Naive thymus-derived CD4-positive, alpha-beta T cell (primary cell): ENCODE measurements at regions not wholly inside any gene's neighbourhood (a gene's known extent, or its start where the extent isn't known, plus 50 kb on each side); places are given as distances from the start of the nearest gene placed in this dataset.

Source experiments
- ATAC-seq: fragments of 150-1000 bp; cut with Tn5 transposase; 2 replicates; pipeline ENCODE4 v1.10.0; 2021; ENCODE audit warnings: mild to moderate bottlenecking, moderate library complexity
- CTCF ChIA-PET: fragments of 350-600 bp; sonication (Branson Sonifier 250); formaldehyde crosslinking; loops from one replicate; lab custom pipeline; 2021; ENCODE audit warnings: antibody characterized with exemption; lab: Charles Lee
- POLR2A ChIA-PET: fragments of 350-600 bp; sonication (Branson Sonifier 250); formaldehyde crosslinking; loops from one replicate; lab custom pipeline; 2021; ENCODE audit warnings: antibody characterized with exemption, inconsistent platforms; lab: Charles Lee
- DNase-seq, 9 donors: peaks; one replicate each; pipeline versions ENCODE4 v3.0.0 to v3.0.0-alpha.2; 2020 to 2022; ENCODE audit warnings: mixed read lengths in 1 of 9
- H3K27ac ChIP-seq: one replicate; pipeline ENCODE4 v1.7.0; 2013; ENCODE audit warnings: mild to moderate bottlenecking, low read depth, low read length, moderate library complexity
- H3K27me3 ChIP-seq, 2 donors: one replicate each; pipeline ENCODE4 v1.7.0; 2013; ENCODE audit warnings: low read length in 2 of 2, mild to moderate bottlenecking in 2 of 2, moderate library complexity in 2 of 2; ENCODE audit not compliant: control insufficient read depth in 2 of 2, insufficient read depth in 2 of 2
- H3K36me3 ChIP-seq, 3 experiments: 1 replicate in 2 of 3; 2 replicates in 1 of 3; pipeline ENCODE4 v1.7.0; 2013; ENCODE audit warnings: low read length in 3 of 3, mild to moderate bottlenecking in 3 of 3, moderate library complexity in 1 of 3; ENCODE audit not compliant: insufficient read depth in 3 of 3, control insufficient read depth in 2 of 3
- H3K4me1 ChIP-seq, 2 donors: one replicate each; pipeline ENCODE4 v1.7.0; 2013; ENCODE audit warnings: low read length in 2 of 2, mild to moderate bottlenecking in 2 of 2, moderate library complexity in 1 of 2; ENCODE audit not compliant: control insufficient read depth in 2 of 2, insufficient read depth in 2 of 2
- H3K4me3 ChIP-seq: 2 replicates; pipeline ENCODE4 v1.7.0; 2013; ENCODE audit warnings: mild to moderate bottlenecking, low read length
- H3K9me3 ChIP-seq, 3 experiments: 1 replicate in 2 of 3; 2 replicates in 1 of 3; pipeline ENCODE4 v1.7.0; 2013; ENCODE audit warnings: low read length in 3 of 3; ENCODE audit not compliant: control insufficient read depth in 2 of 3
- H3K27ac Mint-ChIP-seq, 9 donors: one replicate each; pipeline ENCODE4 v1.8.0; 2020 to 2022; ENCODE audit warnings: mixed read lengths in 9 of 9, mild to moderate bottlenecking in 8 of 9, moderate library complexity in 5 of 9, inconsistent platforms in 2 of 9
- H3K27me3 Mint-ChIP-seq, 5 donors: one replicate each; pipeline ENCODE4 v1.8.0; 2021 to 2022; ENCODE audit warnings: mixed read lengths in 5 of 5, mild to moderate bottlenecking in 1 of 5
- H3K36me3 Mint-ChIP-seq, 5 donors: one replicate each; pipeline ENCODE4 v1.8.0; 2020 to 2022; ENCODE audit warnings: mixed read lengths in 5 of 5, mild to moderate bottlenecking in 3 of 5, inconsistent platforms in 1 of 5
- H3K4me1 Mint-ChIP-seq, 7 donors: one replicate each; pipeline ENCODE4 v1.8.0; 2020 to 2022; ENCODE audit warnings: mixed read lengths in 7 of 7, mild to moderate bottlenecking in 3 of 7, inconsistent platforms in 1 of 7
- H3K4me3 Mint-ChIP-seq, 10 donors: one replicate each; pipeline ENCODE4 v1.8.0; 2020 to 2022; ENCODE audit warnings: mild to moderate bottlenecking in 10 of 10, mixed read lengths in 10 of 10, moderate library complexity in 6 of 10, inconsistent platforms in 2 of 10
- H3K9me3 Mint-ChIP-seq, 11 donors: one replicate each; pipeline ENCODE4 v1.8.0; 2020 to 2022; ENCODE audit warnings: mixed read lengths in 11 of 11, mild to moderate bottlenecking in 4 of 11, inconsistent platforms in 1 of 11, moderate library complexity in 1 of 11
- intact Hi-C, 2 donors: fragments of 100-400 bp; cut with micrococcal nuclease; formaldehyde crosslinking; loops; one replicate each; pipeline ENCODE4 v1.15.1; 2023

DNA sequence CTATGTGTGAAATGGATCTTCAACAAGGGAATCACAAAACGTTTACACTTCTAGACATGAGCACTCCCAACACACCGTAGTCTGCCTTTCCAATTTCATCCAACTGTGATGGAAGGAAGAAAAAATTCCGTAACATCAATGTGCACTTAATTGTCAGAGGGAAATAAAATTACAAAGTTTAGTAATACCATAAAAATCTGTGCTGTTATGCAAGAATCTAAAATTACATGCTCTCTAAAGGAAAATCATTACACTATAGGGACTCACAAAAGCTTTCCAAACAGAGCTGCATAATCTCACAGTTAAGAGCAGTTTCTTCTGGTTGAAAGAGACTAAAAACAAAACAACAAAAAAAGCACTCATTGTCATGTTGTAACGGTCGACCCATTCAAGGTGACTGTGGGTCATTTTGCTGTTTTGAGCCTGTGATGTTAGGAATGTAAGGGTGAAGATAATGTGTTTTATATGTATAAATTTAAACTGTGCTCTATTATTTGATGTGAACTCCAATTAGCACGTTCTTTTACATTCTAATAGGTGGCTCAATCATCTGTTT is 698.0 kb downstream of the TDRD15 start:
- POLR2A ChIA-PET, result no interaction called here
- H3K27ac Mint-ChIP-seq, result no peak overlapping the region
- no peaks in the 10 kb centered on the region for H3K4me1 Mint-ChIP-seq
- ATAC-seq (no peak), DNase-seq (no peak)
- H3K27me3 Mint-ChIP-seq, result no peaks in the 10 kb centered on the region
- Histone ChIP-seq H3K4me3 (no peak overlapping the region), H3K27me3 (no peaks in the 10 kb centered on the region), H3K27ac (no peak overlapping the region), H3K9me3 (no peaks in the 10 kb centered on the region), H3K36me3 (no peaks in the 10 kb centered on the region), H3K4me1 (no peaks in the 10 kb centered on the region)
- no peak overlapping the region for H3K4me3 Mint-ChIP-seq
- CTCF ChIA-PET, result no interaction called here
- no peaks in the 10 kb centered on the region for H3K36me3 Mint-ChIP-seq
- peaks cover 0 to 11% (median 4%) of the 10 kb centered on the region in 11 donors for H3K9me3 Mint-ChIP-seq
- intact Hi-C loops, result no loop called here

DNA sequence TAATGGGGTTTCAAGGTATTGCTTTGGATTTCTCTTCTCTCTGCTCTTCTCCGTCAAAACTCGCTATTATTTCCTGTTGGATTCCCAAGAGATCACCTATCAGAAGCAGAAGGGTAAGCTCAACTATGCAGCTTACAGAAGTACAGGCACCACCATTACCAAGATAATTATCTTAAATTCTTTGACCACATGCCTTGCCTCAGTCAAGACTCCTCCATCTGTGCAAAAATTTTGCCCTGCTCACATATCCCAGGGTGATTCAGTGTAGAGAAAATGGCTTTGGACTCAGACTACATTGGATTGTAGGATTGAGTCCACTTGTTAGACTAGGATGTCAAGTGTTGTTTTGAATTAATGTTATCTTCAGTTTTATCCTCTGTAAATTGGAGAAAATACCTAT is 698.7 kb downstream of the TDRD15 start:
- H3K27me3 Mint-ChIP-seq, result no peaks in the 10 kb centered on the region
- ChIA-PET CTCF (no interaction called here), POLR2A (no interaction called here)
- DNase-seq (no peak), ATAC-seq (no peak)
- no peaks in the 10 kb centered on the region for H3K9me3 ChIP-seq
- no peaks in the 10 kb centered on the region for H3K4me1 ChIP-seq
- no peaks in the 10 kb centered on the region for H3K4me1 Mint-ChIP-seq
- H3K27me3 ChIP-seq, result no peaks in the 10 kb centered on the region
- no peaks in the 10 kb centered on the region for H3K36me3 ChIP-seq
- peaks cover 0 to 11% (median 4%) of the 10 kb centered on the region in 11 donors for H3K9me3 Mint-ChIP-seq
- H3K36me3 Mint-ChIP-seq, result no peaks in the 10 kb centered on the region
- intact Hi-C loops, result no loop called here
- no peak overlapping the region for H3K4me3 ChIP-seq
- H3K4me3 Mint-ChIP-seq, result no peak overlapping the region
- H3K27ac Mint-ChIP-seq, result no peak overlapping the region
- H3K27ac ChIP-seq, result no peak overlapping the region

DNA sequence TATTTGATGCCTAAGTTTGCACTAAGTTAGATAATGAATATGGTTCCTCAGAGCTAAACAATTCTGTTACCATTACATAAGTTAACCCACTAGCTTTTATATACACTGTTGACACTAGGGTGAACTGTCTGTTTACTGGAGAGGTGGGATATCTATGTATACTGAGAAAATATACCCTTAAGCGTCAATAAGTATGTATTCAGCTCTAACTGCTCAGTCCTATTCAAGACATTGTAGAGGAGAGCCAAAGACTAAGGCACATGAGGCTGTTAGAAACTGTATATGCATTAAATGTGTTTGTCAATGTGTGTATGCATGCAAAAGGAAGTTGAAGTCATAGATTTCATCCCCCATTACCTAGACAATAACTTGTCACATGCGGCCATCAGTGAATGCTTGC is 710.0 kb downstream of the TDRD15 start:
- Histone ChIP-seq H3K4me1 (no peaks in the 10 kb centered on the region), H3K9me3 (no peaks in the 10 kb centered on the region), H3K36me3 (no peaks in the 10 kb centered on the region), H3K27ac (no peak overlapping the region), H3K27me3 (no peaks in the 10 kb centered on the region), H3K4me3 (no peak overlapping the region)
- H3K27ac Mint-ChIP-seq, result no peak overlapping the region
- POLR2A ChIA-PET, result no interaction called here
- peaks cover 0 to 4% (median 0%) of the 10 kb centered on the region in 5 donors for H3K27me3 Mint-ChIP-seq
- peaks cover 0 to 4% (median 0%) of the 10 kb centered on the region in 5 donors for H3K36me3 Mint-ChIP-seq
- DNase-seq, result no peak
- peaks cover 0 to 26% (median 7%) of the 10 kb centered on the region in 11 donors for H3K9me3 Mint-ChIP-seq
- CTCF ChIA-PET, result no interaction called here
- ATAC-seq, result no peak
- no peaks in the 10 kb centered on the region for H3K4me1 Mint-ChIP-seq
- intact Hi-C loops, result no loop called here
- no peak overlapping the region for H3K4me3 Mint-ChIP-seq

DNA sequence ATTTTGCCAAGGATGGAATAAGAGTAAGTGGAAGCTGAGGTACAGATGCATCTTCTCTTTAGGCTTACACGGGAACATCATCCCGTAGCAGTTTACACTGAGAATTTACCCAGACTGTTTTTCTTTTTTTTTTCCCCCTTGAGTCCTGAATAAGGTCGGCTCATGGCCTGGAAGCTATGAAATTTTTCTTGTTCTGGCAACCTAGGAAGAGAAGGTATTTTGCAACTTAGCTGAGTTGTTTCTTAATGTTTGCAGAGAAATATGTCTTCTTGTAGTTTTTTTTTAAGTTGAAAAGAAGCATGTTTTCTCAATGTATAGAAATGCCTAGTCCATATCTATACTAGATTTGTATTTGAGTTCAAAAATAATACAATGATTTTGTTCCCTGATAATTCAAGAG is 712.5 kb downstream of the TDRD15 start:
- H3K4me1 Mint-ChIP-seq, result no peaks in the 10 kb centered on the region
- H3K27me3 ChIP-seq, result no peaks in the 10 kb centered on the region
- POLR2A ChIA-PET, result no interaction called here
- no peak overlapping the region for H3K27ac Mint-ChIP-seq
- no peak for ATAC-seq
- CTCF ChIA-PET, result no interaction called here
- H3K9me3 ChIP-seq, result no peaks in the 10 kb centered on the region
- intact Hi-C loops, result no loop called here
- no peaks in the 10 kb centered on the region for H3K36me3 ChIP-seq
- H3K4me3 ChIP-seq, result no peak overlapping the region
- H3K9me3 Mint-ChIP-seq, result peaks cover 0 to 12% (median 4%) of the 10 kb centered on the region in 11 donors
- H3K4me1 ChIP-seq, result no peaks in the 10 kb centered on the region
- H3K27ac ChIP-seq, result no peak overlapping the region
- DNase-seq, result no peak
- H3K36me3 Mint-ChIP-seq, result peaks cover 0 to 4% (median 0%) of the 10 kb centered on the region in 5 donors
- H3K27me3 Mint-ChIP-seq, result no peaks in the 10 kb centered on the region
- no peak overlapping the region for H3K4me3 Mint-ChIP-seq

DNA sequence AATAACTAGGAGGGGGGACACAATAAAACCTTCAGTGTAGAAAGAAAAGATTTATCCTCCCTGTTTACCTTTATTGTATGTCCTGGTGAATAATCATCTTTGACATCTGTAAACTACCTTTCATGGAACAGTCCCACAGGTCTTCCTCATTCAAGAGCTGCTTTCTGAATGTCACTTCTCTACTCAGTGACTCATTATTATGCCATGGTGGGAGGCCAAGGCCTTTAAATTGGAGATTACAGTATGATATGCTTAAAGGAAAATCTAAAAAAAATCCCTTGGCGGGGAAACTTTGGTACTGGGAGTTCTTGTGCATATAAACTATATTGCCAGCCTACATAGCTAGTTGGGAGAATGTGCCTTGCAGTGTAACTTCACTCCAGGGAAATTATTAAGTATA is 713.0 kb downstream of the TDRD15 start:
- Mint-ChIP-seq H3K4me1 (no peaks in the 10 kb centered on the region), H3K4me3 (no peak overlapping the region), H3K27me3 (no peaks in the 10 kb centered on the region), H3K9me3 (peaks cover 0 to 12% (median 3%) of the 10 kb centered on the region in 11 donors), H3K36me3 (peaks cover 0 to 4% (median 0%) of the 10 kb centered on the region in 5 donors), H3K27ac (no peak overlapping the region)
- H3K4me3 ChIP-seq, result no peak overlapping the region
- POLR2A ChIA-PET, result no interaction called here
- no peaks in the 10 kb centered on the region for H3K36me3 ChIP-seq
- H3K4me1 ChIP-seq, result no peaks in the 10 kb centered on the region
- H3K27ac ChIP-seq, result no peak overlapping the region
- intact Hi-C loops, result no loop called here
- H3K27me3 ChIP-seq, result no peaks in the 10 kb centered on the region
- no peak for ATAC-seq
- CTCF ChIA-PET, result no interaction called here
- DNase-seq, result no peak
- no peaks in the 10 kb centered on the region for H3K9me3 ChIP-seq

DNA sequence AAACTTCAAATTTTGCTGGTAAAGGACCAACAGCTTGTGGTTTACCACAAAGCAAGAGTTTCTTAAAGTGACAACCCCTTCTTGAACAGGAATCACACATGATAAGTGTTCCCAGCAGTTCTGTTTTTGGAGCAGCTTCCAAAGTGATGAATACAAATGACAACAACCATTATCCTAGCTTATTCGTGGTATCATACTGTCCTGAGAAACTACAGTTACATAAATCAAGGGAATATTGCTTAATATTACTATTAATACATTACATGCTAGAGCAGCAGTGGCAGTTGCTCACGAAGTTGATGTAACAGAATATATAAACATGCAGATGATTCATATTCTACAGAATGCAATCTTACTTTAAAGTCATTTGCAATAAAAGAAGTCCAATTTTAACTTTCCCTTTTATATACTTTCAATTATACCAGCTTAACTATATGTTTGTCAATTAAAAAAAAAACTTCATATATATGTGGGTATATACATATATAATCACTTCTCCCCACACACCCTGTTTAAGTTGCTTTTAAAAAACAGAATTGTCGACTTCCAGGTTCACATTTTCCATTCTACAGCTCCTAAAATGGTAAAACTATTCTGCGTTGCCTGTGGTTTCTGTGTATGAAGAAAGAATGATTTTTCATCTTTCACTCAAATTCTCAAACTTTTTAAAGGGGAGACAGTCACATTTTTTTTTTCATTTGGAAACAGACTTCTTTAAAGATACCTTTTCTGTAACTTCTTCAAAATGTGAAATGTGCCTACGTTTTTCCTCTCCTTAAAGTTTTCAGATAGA is 713.6 kb downstream of the TDRD15 start:
- H3K27me3 Mint-ChIP-seq, result no peaks in the 10 kb centered on the region
- no peak overlapping the region for H3K27ac ChIP-seq
- H3K36me3 ChIP-seq, result no peaks in the 10 kb centered on the region
- DNase-seq (no peak), ATAC-seq (no peak)
- H3K4me3 Mint-ChIP-seq, result no peak overlapping the region
- no peak overlapping the region for H3K27ac Mint-ChIP-seq
- no peaks in the 10 kb centered on the region for H3K27me3 ChIP-seq
- intact Hi-C loops, result no loop called here
- peaks cover 0 to 15% (median 2%) of the 10 kb centered on the region in 11 donors for H3K9me3 Mint-ChIP-seq
- H3K36me3 Mint-ChIP-seq, result peaks cover 0 to 4% (median 0%) of the 10 kb centered on the region in 5 donors
- H3K4me1 ChIP-seq, result no peaks in the 10 kb centered on the region
- ChIA-PET CTCF (no interaction called here), POLR2A (no interaction called here)
- no peak overlapping the region for H3K4me3 ChIP-seq
- no peaks in the 10 kb centered on the region for H3K4me1 Mint-ChIP-seq
- no peaks in the 10 kb centered on the region for H3K9me3 ChIP-seq

DNA sequence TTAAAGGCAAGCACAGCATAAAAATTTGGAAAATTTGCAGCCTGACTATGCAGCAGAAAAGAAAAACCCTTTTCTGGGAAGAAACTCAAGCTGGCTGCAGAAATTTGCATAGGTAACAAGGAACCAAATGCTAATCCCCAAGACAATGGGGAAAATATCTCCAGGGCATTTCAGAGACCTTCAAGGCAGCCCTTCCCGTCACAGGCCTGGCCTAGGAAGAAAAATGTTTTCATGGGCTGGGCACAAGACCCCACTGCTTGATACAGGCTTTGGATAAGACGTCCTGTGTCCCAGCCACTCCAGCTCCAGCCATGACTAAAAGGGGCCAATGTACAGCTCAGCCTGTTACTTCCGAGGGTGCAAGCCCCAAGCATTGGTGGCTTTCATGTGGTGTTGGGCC is 717.6 kb downstream of the TDRD15 start:
- Histone ChIP-seq H3K27ac (no peak overlapping the region), H3K4me3 (no peak overlapping the region), H3K9me3 (no peaks in the 10 kb centered on the region), H3K4me1 (no peaks in the 10 kb centered on the region), H3K27me3 (no peaks in the 10 kb centered on the region), H3K36me3 (no peaks in the 10 kb centered on the region)
- H3K4me1 Mint-ChIP-seq, result no peaks in the 10 kb centered on the region
- CTCF ChIA-PET, result no interaction called here
- intact Hi-C loops, result no loop called here
- no peak overlapping the region for H3K27ac Mint-ChIP-seq
- H3K27me3 Mint-ChIP-seq, result no peaks in the 10 kb centered on the region
- POLR2A ChIA-PET, result no interaction called here
- no peak for DNase-seq
- H3K9me3 Mint-ChIP-seq, result peaks cover 0 to 12% (median 6%) of the 10 kb centered on the region in 11 donors
- no peak for ATAC-seq
- no peak overlapping the region for H3K4me3 Mint-ChIP-seq
- no peaks in the 10 kb centered on the region for H3K36me3 Mint-ChIP-seq
